Esophagus squamous epithelium (tissue), 5 donors: ENCODE measurements at regions not wholly inside any gene's neighbourhood (a gene's known extent, or its start where the extent isn't known, plus 50 kb on each side); places are given as distances from the start of the nearest gene placed in this dataset.

Experiments used
- DNase-seq: peaks from one replicate; lab custom pipeline; 2025; lab: John Stamatoyannopoulos, UW
- H3K27ac ChIP-seq, 4 donors: fragments of 200-600 bp; sonication (generic); one replicate each; pipeline ENCODE4 v1.5.1; 2016 to 2019; ENCODE audit warnings: mild to moderate bottlenecking in 1 of 4
- H3K27me3 ChIP-seq, 4 donors: fragments of 200-600 bp; sonication (generic); 1 replicate in 3 of 4; 2 replicates in 1 of 4; pipeline versions ENCODE4 v1.5.1 to v1.6.0; 2017 to 2021; ENCODE audit warnings: antibody characterized with exemption in 1 of 4
- H3K36me3 ChIP-seq, 3 donors: fragments of 200-600 bp; sonication (generic); one replicate each; pipeline ENCODE4 v1.5.1; 2016 to 2019
- H3K4me1 ChIP-seq, 3 donors: fragments of 200-600 bp; sonication (generic); one replicate each; pipeline ENCODE4 v1.5.1; 2017 to 2019
- H3K4me3 ChIP-seq, 4 donors: fragments of 200-600 bp; sonication (generic); 1 replicate in 3 of 4; 2 replicates in 1 of 4; pipeline ENCODE4 v1.5.1; 2016 to 2019; ENCODE audit warnings: mild to moderate bottlenecking in 2 of 4, moderate library complexity in 1 of 4
- H3K9me3 ChIP-seq, 3 donors: fragments of 200-600 bp; sonication (generic); one replicate each; pipeline ENCODE4 v1.5.1; 2016 to 2019
- POLR2A ChIP-seq, 4 donors: fragments of 450-650 bp; IDR thresholded peaks; one replicate each; pipeline ENCODE4 v1.6.1; 2017; ENCODE audit warnings: antibody characterized with exemption in 4 of 4, mild to moderate bottlenecking in 4 of 4, moderate library complexity in 3 of 4
- WGBS, 2 donors: methylation state at CpG; one replicate each; pipeline ENCODE4 v1.1.5; 2018; 5-methylcytosine and 5-hydroxymethylcytosine counted together
- intact Hi-C: fragments of 100-400 bp; cut with DNase I; formaldehyde crosslinking; loops from one replicate; pipeline ENCODE4 v1.15.0; 2022
- TF ChIP-seq, protein P1 (sequence below), 6 experiments: fragments of 450-650 bp in 4 of 6; fragments of 200-600 bp in 2 of 6; sonication (generic) in 2 of 6; IDR thresholded peaks; one replicate each; pipeline ENCODE4 v1.5.1; 2016 to 2019; ENCODE audit warnings: antibody characterized with exemption in 6 of 6, mild to moderate bottlenecking in 4 of 6, moderate library complexity in 4 of 6
- donor health status: DM: yes; HTN: yes; CAD: no.

DNA sequence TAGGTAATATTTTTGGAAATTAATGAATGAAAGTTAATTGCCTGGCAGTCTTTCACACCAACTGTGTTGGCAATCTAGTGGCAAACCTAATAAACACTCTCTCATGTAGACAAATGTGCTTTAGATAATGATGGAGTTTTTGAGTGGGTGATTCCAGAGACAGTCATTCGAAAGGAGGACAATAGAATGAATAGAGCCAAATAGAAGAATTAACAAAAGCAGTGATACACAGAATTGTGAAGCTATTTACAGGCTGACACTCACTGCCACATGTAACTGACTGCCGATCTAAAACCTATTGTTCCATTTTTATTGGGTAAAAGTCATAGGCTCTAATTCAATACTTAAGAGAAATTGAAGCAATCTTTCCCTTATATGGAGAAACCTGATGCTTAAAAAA lies 338.5 kb downstream of the PCDH7 start:
- TF ChIP-seq, protein P1, sequence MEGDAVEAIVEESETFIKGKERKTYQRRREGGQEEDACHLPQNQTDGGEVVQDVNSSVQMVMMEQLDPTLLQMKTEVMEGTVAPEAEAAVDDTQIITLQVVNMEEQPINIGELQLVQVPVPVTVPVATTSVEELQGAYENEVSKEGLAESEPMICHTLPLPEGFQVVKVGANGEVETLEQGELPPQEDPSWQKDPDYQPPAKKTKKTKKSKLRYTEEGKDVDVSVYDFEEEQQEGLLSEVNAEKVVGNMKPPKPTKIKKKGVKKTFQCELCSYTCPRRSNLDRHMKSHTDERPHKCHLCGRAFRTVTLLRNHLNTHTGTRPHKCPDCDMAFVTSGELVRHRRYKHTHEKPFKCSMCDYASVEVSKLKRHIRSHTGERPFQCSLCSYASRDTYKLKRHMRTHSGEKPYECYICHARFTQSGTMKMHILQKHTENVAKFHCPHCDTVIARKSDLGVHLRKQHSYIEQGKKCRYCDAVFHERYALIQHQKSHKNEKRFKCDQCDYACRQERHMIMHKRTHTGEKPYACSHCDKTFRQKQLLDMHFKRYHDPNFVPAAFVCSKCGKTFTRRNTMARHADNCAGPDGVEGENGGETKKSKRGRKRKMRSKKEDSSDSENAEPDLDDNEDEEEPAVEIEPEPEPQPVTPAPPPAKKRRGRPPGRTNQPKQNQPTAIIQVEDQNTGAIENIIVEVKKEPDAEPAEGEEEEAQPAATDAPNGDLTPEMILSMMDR (IDR thresholded peaks at IDR 0.05) = no peak
- TF ChIP-seq POLR2A (IDR thresholded peaks at IDR 0.05) = no peak
- Histone ChIP-seq H3K36me3 (no peaks in the 10 kb centered on the region), H3K27me3 (no peaks in the 10 kb centered on the region), H3K4me1 (no peaks in the 10 kb centered on the region), H3K27ac (no peak overlapping the region), H3K4me3 (no peak overlapping the region), H3K9me3 (no peaks in the 10 kb centered on the region)
- 59 to 81% methylated on average over 2 of the region's 2 CpGs for WGBS, 2 donors
- intact Hi-C loops = no loop called here
- no peak for DNase-seq

DNA sequence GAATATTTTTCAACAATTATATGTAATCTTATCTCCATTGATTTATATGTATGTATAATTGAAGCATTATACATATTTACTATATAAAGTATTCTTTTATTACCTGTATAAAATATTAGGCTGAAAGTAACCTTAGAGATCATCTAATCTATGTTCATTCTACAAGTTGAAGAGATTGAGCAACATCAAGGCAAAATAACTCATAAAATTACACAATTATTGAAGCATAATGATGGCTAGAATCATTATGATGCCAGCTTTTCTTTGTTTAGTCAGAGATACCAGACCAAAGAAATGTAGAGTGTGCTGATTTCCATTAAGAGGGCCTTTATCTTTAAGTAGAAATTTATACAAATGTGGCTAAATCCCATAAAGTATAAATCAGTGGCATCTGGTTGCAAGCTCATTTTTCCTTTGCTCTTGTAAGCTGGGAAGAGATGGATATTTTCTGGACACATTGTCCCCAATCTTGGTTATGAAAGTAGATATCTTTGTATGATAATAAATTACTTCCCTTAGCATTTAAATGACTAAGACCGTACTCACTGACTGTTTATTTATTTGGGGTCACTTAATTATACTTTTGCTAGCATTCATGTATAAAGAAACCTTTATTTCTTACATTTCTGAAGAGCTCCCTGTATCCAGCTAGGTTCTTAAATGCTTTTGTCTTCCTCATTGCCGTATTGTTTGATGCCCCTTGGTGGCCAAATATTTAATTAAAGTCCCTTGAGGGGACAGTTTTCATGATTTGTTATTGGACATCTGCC lies 339.8 kb downstream of the PCDH7 start:
- TF ChIP-seq POLR2A (IDR thresholded peaks at IDR 0.05) = no peak
- TF ChIP-seq, protein P1 (IDR thresholded peaks at IDR 0.05) = no peak
- no peak overlapping the region for H3K4me3 ChIP-seq
- intact Hi-C loops = no loop called here
- no peaks in the 10 kb centered on the region for H3K27me3 ChIP-seq
- DNase-seq = no peak
- H3K9me3 ChIP-seq = no peaks in the 10 kb centered on the region
- no peak overlapping the region for H3K27ac ChIP-seq
- WGBS, 2 donors = 75 to 76% methylated on average over 2 of the region's 2 CpGs
- H3K36me3 ChIP-seq = no peaks in the 10 kb centered on the region
- no peaks in the 10 kb centered on the region for H3K4me1 ChIP-seq

DNA sequence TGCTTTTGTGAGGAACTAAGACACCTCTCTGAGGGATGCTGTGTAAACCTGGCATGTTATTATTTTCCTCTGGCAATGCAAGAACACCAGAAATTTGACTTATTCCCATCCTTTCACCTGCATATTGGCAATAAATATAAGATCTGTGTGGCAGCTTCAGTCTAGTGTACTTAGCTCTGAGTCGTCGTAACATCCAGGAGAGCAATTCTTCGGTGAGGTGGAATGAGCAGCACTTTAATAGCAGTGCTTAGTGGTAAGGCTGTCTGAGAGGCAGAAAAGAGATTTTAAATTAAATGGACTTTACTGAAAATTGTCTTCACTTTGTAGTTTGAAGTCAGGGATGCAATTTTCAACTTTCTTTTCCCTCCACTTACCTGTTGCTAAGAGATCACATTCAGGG lies 344.9 kb downstream of the PCDH7 start:
- Histone ChIP-seq H3K9me3 (no peaks in the 10 kb centered on the region), H3K27me3 (no peaks in the 10 kb centered on the region), H3K4me1 (no peaks in the 10 kb centered on the region), H3K27ac (no peak overlapping the region), H3K36me3 (no peaks in the 10 kb centered on the region), H3K4me3 (no peak overlapping the region)
- intact Hi-C loops = no loop called here
- DNase-seq = no peak
- WGBS, 2 donors = 92 to 94% methylated on average over 3 of the region's 3 CpGs
- no peak for TF ChIP-seq POLR2A (IDR thresholded peaks at IDR 0.05)
- TF ChIP-seq, protein P1 (IDR thresholded peaks at IDR 0.05) = no peak

DNA sequence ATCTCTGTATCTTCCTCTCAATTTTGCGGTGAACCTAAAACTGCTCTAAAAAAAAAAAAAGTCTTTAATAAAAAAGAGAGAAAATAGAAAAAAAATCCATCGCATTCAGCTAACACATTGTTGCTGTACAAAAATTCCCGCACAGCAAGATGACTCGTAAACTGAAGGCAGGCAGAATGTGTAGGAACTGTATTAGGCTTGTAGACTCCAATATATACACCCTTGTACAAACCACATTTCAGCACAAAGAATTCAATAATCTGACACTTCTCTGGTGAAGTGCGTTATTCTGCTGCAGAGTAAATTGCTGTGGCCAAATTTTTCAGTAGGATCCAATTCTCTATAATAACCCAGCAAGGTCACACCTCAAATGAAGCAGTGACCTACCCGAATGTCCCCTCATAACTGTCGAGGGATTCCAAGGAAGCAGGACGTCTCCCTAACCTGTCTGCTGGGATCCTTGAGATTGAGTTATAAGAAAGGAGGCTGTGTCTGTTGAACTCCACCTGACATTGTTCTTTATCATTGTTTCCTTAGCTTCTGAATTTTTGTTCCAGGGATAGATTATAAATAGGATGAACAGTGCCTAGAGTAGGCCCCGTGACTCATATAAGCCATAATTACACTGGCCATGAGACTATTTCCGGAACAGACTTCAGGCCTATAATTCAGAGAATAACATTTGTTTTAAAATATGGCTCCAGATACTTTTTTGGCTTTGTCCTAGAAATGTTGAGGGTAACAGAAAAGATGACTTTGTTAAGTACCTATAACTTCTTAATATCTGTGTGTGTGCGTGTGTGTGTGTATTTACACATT lies 348.3 kb downstream of the PCDH7 start:
- Histone ChIP-seq H3K9me3 (no peaks in the 10 kb centered on the region), H3K27ac (no peak overlapping the region), H3K4me1 (peaks cover 0 to 7% (median 0%) of the 10 kb centered on the region in 3 donors), H3K27me3 (no peaks in the 10 kb centered on the region), H3K4me3 (no peak overlapping the region), H3K36me3 (no peaks in the 10 kb centered on the region)
- intact Hi-C loops = no loop called here
- no peak for TF ChIP-seq POLR2A (IDR thresholded peaks at IDR 0.05)
- TF ChIP-seq, protein P1 (IDR thresholded peaks at IDR 0.05) = no peak
- no peak for DNase-seq
- 80 to 93% methylated on average over 11 of the region's 11 CpGs for WGBS, 2 donors

GRCh38 chr4:31069151-31069550 lies 349.0 kb downstream of the PCDH7 start:
- Histone ChIP-seq H3K4me3 (no peak overlapping the region), H3K36me3 (no peaks in the 10 kb centered on the region), H3K4me1 (peaks cover 0 to 7% (median 0%) of the 10 kb centered on the region in 3 donors), H3K27me3 (no peaks in the 10 kb centered on the region), H3K9me3 (no peaks in the 10 kb centered on the region), H3K27ac (no peak overlapping the region)
- intact Hi-C loops = no loop called here
- 69 to 83% methylated on average over 1 of the region's 1 CpG for WGBS, 2 donors
- no peak for DNase-seq
- no peak for TF ChIP-seq POLR2A (IDR thresholded peaks at IDR 0.05)
- TF ChIP-seq, protein P1 (IDR thresholded peaks at IDR 0.05) = no peak
